ENCODE measurements at regions not wholly inside any gene's neighbourhood (a gene's known extent, or its start where the extent isn't known, plus 50 kb on each side); places are given as distances from the start of the nearest gene placed in this dataset.

DNA sequence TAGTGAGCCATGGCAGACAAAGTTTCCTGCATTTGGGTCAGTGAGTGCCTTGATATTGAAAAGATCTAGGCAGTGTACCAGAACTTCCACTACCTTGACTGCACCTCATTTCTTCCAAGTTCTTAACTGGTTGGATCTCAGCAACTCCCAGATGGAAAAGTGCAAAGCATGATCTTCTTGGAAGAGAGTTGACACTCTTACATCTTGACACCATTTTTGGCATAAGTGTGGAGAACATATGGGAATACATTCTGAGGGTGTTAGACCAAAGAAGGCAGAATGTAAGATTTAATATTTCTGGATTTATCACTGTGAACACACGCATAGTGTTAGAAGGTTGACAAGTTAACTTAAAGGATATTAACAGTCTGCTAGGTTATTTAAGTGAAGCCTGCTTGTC lies 555.1 kb upstream of the CTNND2 start:
- TF ChIP-seq, protein P1, sequence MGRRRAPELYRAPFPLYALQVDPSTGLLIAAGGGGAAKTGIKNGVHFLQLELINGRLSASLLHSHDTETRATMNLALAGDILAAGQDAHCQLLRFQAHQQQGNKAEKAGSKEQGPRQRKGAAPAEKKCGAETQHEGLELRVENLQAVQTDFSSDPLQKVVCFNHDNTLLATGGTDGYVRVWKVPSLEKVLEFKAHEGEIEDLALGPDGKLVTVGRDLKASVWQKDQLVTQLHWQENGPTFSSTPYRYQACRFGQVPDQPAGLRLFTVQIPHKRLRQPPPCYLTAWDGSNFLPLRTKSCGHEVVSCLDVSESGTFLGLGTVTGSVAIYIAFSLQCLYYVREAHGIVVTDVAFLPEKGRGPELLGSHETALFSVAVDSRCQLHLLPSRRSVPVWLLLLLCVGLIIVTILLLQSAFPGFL (CRISPR knock-in tag; IDR thresholded peaks at IDR 0.05; ENCODE audit: borderline replicate concordance), result no peak
- TF ChIP-seq, protein P2, sequence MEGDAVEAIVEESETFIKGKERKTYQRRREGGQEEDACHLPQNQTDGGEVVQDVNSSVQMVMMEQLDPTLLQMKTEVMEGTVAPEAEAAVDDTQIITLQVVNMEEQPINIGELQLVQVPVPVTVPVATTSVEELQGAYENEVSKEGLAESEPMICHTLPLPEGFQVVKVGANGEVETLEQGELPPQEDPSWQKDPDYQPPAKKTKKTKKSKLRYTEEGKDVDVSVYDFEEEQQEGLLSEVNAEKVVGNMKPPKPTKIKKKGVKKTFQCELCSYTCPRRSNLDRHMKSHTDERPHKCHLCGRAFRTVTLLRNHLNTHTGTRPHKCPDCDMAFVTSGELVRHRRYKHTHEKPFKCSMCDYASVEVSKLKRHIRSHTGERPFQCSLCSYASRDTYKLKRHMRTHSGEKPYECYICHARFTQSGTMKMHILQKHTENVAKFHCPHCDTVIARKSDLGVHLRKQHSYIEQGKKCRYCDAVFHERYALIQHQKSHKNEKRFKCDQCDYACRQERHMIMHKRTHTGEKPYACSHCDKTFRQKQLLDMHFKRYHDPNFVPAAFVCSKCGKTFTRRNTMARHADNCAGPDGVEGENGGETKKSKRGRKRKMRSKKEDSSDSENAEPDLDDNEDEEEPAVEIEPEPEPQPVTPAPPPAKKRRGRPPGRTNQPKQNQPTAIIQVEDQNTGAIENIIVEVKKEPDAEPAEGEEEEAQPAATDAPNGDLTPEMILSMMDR (IDR thresholded peaks at IDR 0.05), result no peak

Measured in WTC11 (cell line).